Adrenal gland (tissue), 9 donors: ENCODE measurements at regions not wholly inside any gene's neighbourhood (a gene's known extent, or its start where the extent isn't known, plus 50 kb on each side); places are given as distances from the start of the nearest gene placed in this dataset.

Experiments used
- DNase-seq, 7 donors: peaks; one replicate each; pipeline ENCODE4 v3.0.0-alpha.2; 2019 to 2020
- H3K27ac ChIP-seq, 5 donors: fragments of 200-600 bp; sonication (generic) in 4 of 5; 1 replicate in 3 of 5; 2 replicates in 2 of 5; pipeline versions ENCODE4 v1.5.1 to v1.8.0; 2016 to 2020; ENCODE audit warnings: mild to moderate bottlenecking in 1 of 5
- H3K27me3 ChIP-seq: fragments of 200-600 bp; 2 replicates; pipeline ENCODE4 v1.8.0; 2021
- H3K36me3 ChIP-seq, 2 donors: fragments of 200-600 bp; replicated peaks in 1 of 2; 1 replicate in 1 of 2; 2 replicates in 1 of 2; pipeline versions ENCODE4 v1.5.1 to v1.8.0; 2018 to 2022
- H3K4me1 ChIP-seq, 2 donors: fragments of 200-600 bp; replicated peaks in 1 of 2; 1 replicate in 1 of 2; 2 replicates in 1 of 2; pipeline versions ENCODE4 v1.5.1 to v1.8.0; 2018 to 2021
- H3K4me3 ChIP-seq, 4 donors: fragments of 200-600 bp; sonication (generic) in 3 of 4; one replicate each; pipeline ENCODE4 v1.5.1; 2016 to 2018
- H3K9me3 ChIP-seq, 3 donors: fragments of 200-600 bp; sonication (generic) in 1 of 3; replicated peaks in 1 of 3; 1 replicate in 2 of 3; 2 replicates in 1 of 3; pipeline versions ENCODE4 v1.5.1 to v1.8.0; 2016 to 2021
- CTCF ChIP-seq, 6 experiments: fragments of 450-650 bp in 4 of 6; fragments of 200-600 bp in 2 of 6; sonication (generic) in 1 of 6; IDR thresholded peaks; 1 replicate in 5 of 6; 2 replicates in 1 of 6; pipeline versions ENCODE4 v1.5.1 to v1.8.0; 2016 to 2021; ENCODE audit warnings: antibody characterized with exemption in 6 of 6, mild to moderate bottlenecking in 2 of 6, moderate library complexity in 1 of 6
- POLR2A ChIP-seq, 2 donors: fragments of 450-650 bp; IDR thresholded peaks; one replicate each; pipeline ENCODE4 v1.6.1; 2017; ENCODE audit warnings: antibody characterized with exemption in 2 of 2, mild to moderate bottlenecking in 2 of 2, moderate library complexity in 1 of 2
- WGBS, 4 donors: extraction: QIAGEN DNeasy Blood & Tissue Kit in 2 of 4; methylation state at CpG; one replicate each; pipeline versions ENCODE4 v1.1.5 to v1.1.7; 2013 to 2017; 5-methylcytosine and 5-hydroxymethylcytosine counted together
- intact Hi-C, 2 donors: fragments of 100-400 bp; cut with DNase I; formaldehyde crosslinking; loops; one replicate each; pipeline versions ENCODE4 v1.14.1 to v1.15.0; 2022 to 2023
- donor health status: healthy with polysubstance abuse.
- donor health status: Bipolar disorder and iron deficiency.
- donor health status: DM: yes; HTN: yes; CAD: no.
- donor health status: DM: no; HTN: no; CAD: no.
- donor health status: DM: no; HTN: no; CAD: no.

- H3K27me3 ChIP-seq: no peaks in the 10 kb centered on the region
- 73 to 81% (median 77%) methylated on average over 6 to 7 of the region's 7 CpGs for WGBS, 4 donors
- H3K4me1 ChIP-seq: no peaks in the 10 kb centered on the region
- no peak overlapping the region for H3K4me3 ChIP-seq
- H3K36me3 ChIP-seq: no peaks in the 10 kb centered on the region
- intact Hi-C loops: no loop called here
- DNase-seq: no peak
- H3K27ac ChIP-seq: no peak overlapping the region
- TF ChIP-seq POLR2A (IDR thresholded peaks at IDR 0.05) (no peak), CTCF (IDR thresholded peaks at IDR 0.05) (no peak)
- no peaks in the 10 kb centered on the region for H3K9me3 ChIP-seq
Observed at GRCh38 chr10:62732841-62733653, 71.5 kb upstream of the ADO start.

GRCh38 chr10:62733654-62734293 lies 70.7 kb upstream of the ADO start:
- H3K27me3 ChIP-seq: no peaks in the 10 kb centered on the region
- H3K4me3 ChIP-seq: no peak overlapping the region
- intact Hi-C loops: no loop called here
- 84 to 90% (median 89%) methylated on average over 4 of the region's 4 CpGs for WGBS, 4 donors
- no peak for DNase-seq
- no peaks in the 10 kb centered on the region for H3K4me1 ChIP-seq
- H3K36me3 ChIP-seq: no peaks in the 10 kb centered on the region
- TF ChIP-seq POLR2A (IDR thresholded peaks at IDR 0.05) (no peak), CTCF (IDR thresholded peaks at IDR 0.05) (no peak)
- no peak overlapping the region for H3K27ac ChIP-seq
- H3K9me3 ChIP-seq: no peaks in the 10 kb centered on the region

- Histone ChIP-seq H3K4me3 (no peak overlapping the region), H3K4me1 (no peaks in the 10 kb centered on the region), H3K9me3 (no peaks in the 10 kb centered on the region), H3K36me3 (no peaks in the 10 kb centered on the region), H3K27me3 (no peaks in the 10 kb centered on the region), H3K27ac (no peak overlapping the region)
- WGBS, 4 donors: 87 to 89% (median 88%) methylated on average over 7 of the region's 7 CpGs
- TF ChIP-seq POLR2A (IDR thresholded peaks at IDR 0.05) (no peak), CTCF (IDR thresholded peaks at IDR 0.05) (no peak)
- intact Hi-C loops: no loop called here
- DNase-seq: no peak
Observed at GRCh38 chr10:62734781-62735463, 69.6 kb upstream of the ADO start.

- no peak for DNase-seq
- Histone ChIP-seq H3K27me3 (no peaks in the 10 kb centered on the region), H3K36me3 (no peaks in the 10 kb centered on the region), H3K4me1 (no peaks in the 10 kb centered on the region), H3K4me3 (no peak overlapping the region), H3K9me3 (no peaks in the 10 kb centered on the region), H3K27ac (no peak overlapping the region)
- WGBS, 4 donors: 39 to 63% (median 53%) methylated on average over 2 of the region's 2 CpGs
- intact Hi-C loops: no loop called here
- TF ChIP-seq CTCF (IDR thresholded peaks at IDR 0.05) (no peak), POLR2A (IDR thresholded peaks at IDR 0.05) (no peak)
Observed at GRCh38 chr10:62735464-62736167, 68.9 kb upstream of the ADO start.
